GM23338 (cell line): ENCODE measurements at regions not wholly inside any gene's neighbourhood (a gene's known extent, or its start where the extent isn't known, plus 50 kb on each side); places are given as distances from the start of the nearest gene placed in this dataset.

Experiments used
- ATAC-seq: fragments of 200-7000 bp; cut with Tn5 transposase; 3 replicates; pipeline ENCODE4 v1.9.1; 2020
- DNase-seq: peaks from one replicate; pipeline ENCODE4 v3.0.0-alpha.2; 2015; ENCODE audit warnings: low spot score
- H2AFZ ChIP-seq: fragments of 200-600 bp; sonication (generic); 2 replicates; pipeline ENCODE4 v1.8.0; 2016; ENCODE audit warnings: antibody characterized with exemption, mild to moderate bottlenecking, moderate library complexity
- H3F3A ChIP-seq: fragments of 200-600 bp; sonication (generic); replicated peaks from 2 replicates; pipeline ENCODE4 v1.8.0; 2017; ENCODE audit warnings: antibody characterized with exemption, mixed run types, low read depth
- H3K27ac ChIP-seq: fragments of 200-600 bp; sonication (generic); 2 replicates; pipeline ENCODE4 v1.6.1; 2016; ENCODE audit warnings: low read depth
- H3K27me3 ChIP-seq: fragments of 200-600 bp; sonication (generic); 2 replicates; pipeline ENCODE4 v1.8.0; 2016; ENCODE audit warnings: mild to moderate bottlenecking, mixed run types, moderate library complexity; ENCODE audit not compliant: insufficient read depth
- H3K36me3 ChIP-seq: fragments of 200-600 bp; sonication (generic); 2 replicates; pipeline ENCODE4 v1.8.0; 2016; ENCODE audit warnings: mild to moderate bottlenecking; ENCODE audit not compliant: insufficient read depth
- H3K4me1 ChIP-seq: fragments of 200-600 bp; sonication (generic); 2 replicates; pipeline ENCODE4 v1.8.0; 2016; ENCODE audit warnings: mild to moderate bottlenecking, moderate library complexity; ENCODE audit not compliant: insufficient read depth
- H3K4me2 ChIP-seq: fragments of 200-600 bp; sonication (generic); 2 replicates; pipeline ENCODE4 v1.7.1; 2017; ENCODE audit warnings: mixed run types
- H3K4me3 ChIP-seq: fragments of 200-600 bp; sonication (generic); 2 replicates; pipeline ENCODE4 v1.6.1; 2016; ENCODE audit warnings: mixed run types
- H3K79me2 ChIP-seq: fragments of 200-600 bp; sonication (generic); replicated peaks from 2 replicates; pipeline ENCODE4 v1.8.0; 2017; ENCODE audit warnings: mild to moderate bottlenecking; ENCODE audit not compliant: insufficient read depth
- H3K9me2 ChIP-seq: fragments of 200-600 bp; sonication (generic); 2 replicates; pipeline ENCODE4 v1.8.0; 2017; ENCODE audit not compliant: insufficient read depth
- H4K20me1 ChIP-seq: fragments of 200-600 bp; sonication (generic); replicated peaks from 2 replicates; pipeline ENCODE4 v1.8.0; 2017; ENCODE audit warnings: mild to moderate bottlenecking; ENCODE audit not compliant: insufficient read depth
- H3K27ac Mint-ChIP-seq: 2 replicates; pipeline ENCODE4 v1.8.0; 2020; ENCODE audit warnings: inconsistent platforms, mild to moderate bottlenecking, moderate library complexity, mixed read lengths
- H3K27me3 Mint-ChIP-seq: 3 replicates; pipeline ENCODE4 v1.8.0; 2022; ENCODE audit warnings: low read depth, mild to moderate bottlenecking, moderate library complexity, mixed read lengths, inconsistent platforms; ENCODE audit not compliant: insufficient read depth, poor library complexity
- H3K36me3 Mint-ChIP-seq: 3 replicates; pipeline ENCODE4 v1.8.0; 2021; ENCODE audit warnings: low read depth, mild to moderate bottlenecking, inconsistent platforms, moderate library complexity, mixed read lengths
- H3K4me1 Mint-ChIP-seq: 3 replicates; pipeline ENCODE4 v1.8.0; 2020; ENCODE audit warnings: mild to moderate bottlenecking, inconsistent platforms, mixed read lengths
- H3K4me3 Mint-ChIP-seq: 3 replicates; pipeline ENCODE4 v1.8.0; 2021; ENCODE audit warnings: moderate library complexity, mild to moderate bottlenecking, inconsistent platforms, mixed read lengths
- H3K9me3 Mint-ChIP-seq: 3 replicates; pipeline ENCODE4 v1.8.0; 2020; ENCODE audit warnings: moderate library complexity, mild to moderate bottlenecking, inconsistent platforms, mixed read lengths
- CREB1 ChIP-seq: fragments of 250-450 bp; sonication (Bioruptor Pico); IDR thresholded peaks from 2 replicates; pipeline ENCODE4 v1.5.0; 2020; ENCODE audit warnings: low read depth, mild to moderate bottlenecking, moderate library complexity
- EZH2 ChIP-seq: fragments of 200-600 bp; sonication (generic); IDR thresholded peaks from one replicate; pipeline ENCODE4 v1.8.0; 2017; ENCODE audit warnings: antibody characterized with exemption, mild to moderate bottlenecking, low read depth; ENCODE audit not compliant: unreplicated experiment
- EZH2phosphoT487 ChIP-seq: fragments of 200-600 bp; sonication (generic); IDR thresholded peaks from one replicate; pipeline ENCODE4 v1.8.1; 2018; ENCODE audit warnings: antibody characterized with exemption; ENCODE audit not compliant: unreplicated experiment
- JUNB ChIP-seq: IDR thresholded peaks from one replicate; pipeline ENCODE4 v1.6.1; 2016; ENCODE audit warnings: antibody characterized with exemption; ENCODE audit not compliant: unreplicated experiment
- NANOG ChIP-seq: IDR thresholded peaks from 2 replicates; pipeline ENCODE4 v1.6.1; 2016; ENCODE audit warnings: antibody characterized with exemption, borderline replicate concordance
- POLR2AphosphoS5 ChIP-seq: IDR thresholded peaks from 2 replicates; pipeline ENCODE4 v1.6.1; 2016; ENCODE audit warnings: antibody characterized with exemption, low read depth
- ZNF114 ChIP-seq: fragments of 250-450 bp; sonication (Bioruptor Pico); IDR thresholded peaks from 2 replicates; pipeline ENCODE4 v1.5.0; 2020; ENCODE audit warnings: mild to moderate bottlenecking, moderate library complexity
- ZNF331 ChIP-seq: fragments of 250-450 bp; sonication (Bioruptor Pico); IDR thresholded peaks from 2 replicates; pipeline ENCODE4 v1.5.0; 2020; ENCODE audit warnings: low read depth, mild to moderate bottlenecking, moderate library complexity
- TF ChIP-seq, protein P1 (sequence below): fragments of 250-450 bp; sonication (Bioruptor Pico); IDR thresholded peaks from 2 replicates; pipeline ENCODE4 v1.5.0; 2020; ENCODE audit warnings: mild to moderate bottlenecking, moderate library complexity
- TF ChIP-seq, protein P2 (sequence below): IDR thresholded peaks from one replicate; pipeline ENCODE4 v1.6.1; 2018; ENCODE audit warnings: antibody characterized with exemption; ENCODE audit not compliant: unreplicated experiment
- TF ChIP-seq, protein P3 (sequence below): IDR thresholded peaks from 2 replicates; pipeline ENCODE4 v1.6.1; 2016; ENCODE audit warnings: antibody characterized with exemption

DNA sequence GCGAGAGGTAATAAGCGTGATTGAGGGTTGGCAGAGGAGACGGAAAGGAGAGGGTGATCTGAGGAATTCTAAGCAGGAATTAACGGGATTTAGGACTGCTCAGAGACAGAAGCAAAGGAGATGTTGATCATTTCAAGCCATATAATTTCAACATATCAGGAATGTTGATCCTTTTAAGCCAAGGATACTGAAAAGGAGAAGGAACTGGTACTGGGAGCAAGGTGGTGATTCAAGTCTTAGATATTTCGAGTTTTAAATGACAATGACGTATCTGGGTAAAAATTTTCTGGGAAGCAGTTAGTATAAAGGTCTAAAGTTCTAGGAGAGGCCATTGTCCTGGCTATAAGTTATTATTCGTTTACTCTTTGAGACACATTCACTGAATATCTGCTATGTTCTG, 91.3 kb upstream of the OGFRL1 start:
- Mint-ChIP-seq H3K4me1 (peaks cover 11% of the 10 kb centered on the region), H3K36me3 (no peaks in the 10 kb centered on the region), H3K4me3 (no peak overlapping the region), H3K27me3 (peaks cover 5% of the 10 kb centered on the region), H3K27ac (no peak overlapping the region; the same call in 1 of the 2 replicates), H3K9me3 (no peaks in the 10 kb centered on the region; the same call in 2 of the 3 replicates)
- H3F3A ChIP-seq, result no peaks in the 10 kb centered on the region
- H3K36me3 ChIP-seq, result no peaks in the 10 kb centered on the region
- H3K4me1 ChIP-seq, result peaks cover 15% of the 10 kb centered on the region
- no peak overlapping the region for H3K4me3 ChIP-seq
- DNase-seq (peak; percentile 17), ATAC-seq (no peak)
- H3K27me3 ChIP-seq, result no peaks in the 10 kb centered on the region
- H3K79me2 ChIP-seq, result no peaks in the 10 kb centered on the region
- no peak overlapping the region for H3K27ac ChIP-seq
- no peak overlapping the region for H3K4me2 ChIP-seq
- no peaks in the 10 kb centered on the region for H4K20me1 ChIP-seq
- no peak for TF ChIP-seq POLR2AphosphoS5
- TF ChIP-seq CREB1 (CRISPR knock-in tag), result no peak
- TF ChIP-seq EZH2, result no peak
- TF ChIP-seq, protein P1, sequence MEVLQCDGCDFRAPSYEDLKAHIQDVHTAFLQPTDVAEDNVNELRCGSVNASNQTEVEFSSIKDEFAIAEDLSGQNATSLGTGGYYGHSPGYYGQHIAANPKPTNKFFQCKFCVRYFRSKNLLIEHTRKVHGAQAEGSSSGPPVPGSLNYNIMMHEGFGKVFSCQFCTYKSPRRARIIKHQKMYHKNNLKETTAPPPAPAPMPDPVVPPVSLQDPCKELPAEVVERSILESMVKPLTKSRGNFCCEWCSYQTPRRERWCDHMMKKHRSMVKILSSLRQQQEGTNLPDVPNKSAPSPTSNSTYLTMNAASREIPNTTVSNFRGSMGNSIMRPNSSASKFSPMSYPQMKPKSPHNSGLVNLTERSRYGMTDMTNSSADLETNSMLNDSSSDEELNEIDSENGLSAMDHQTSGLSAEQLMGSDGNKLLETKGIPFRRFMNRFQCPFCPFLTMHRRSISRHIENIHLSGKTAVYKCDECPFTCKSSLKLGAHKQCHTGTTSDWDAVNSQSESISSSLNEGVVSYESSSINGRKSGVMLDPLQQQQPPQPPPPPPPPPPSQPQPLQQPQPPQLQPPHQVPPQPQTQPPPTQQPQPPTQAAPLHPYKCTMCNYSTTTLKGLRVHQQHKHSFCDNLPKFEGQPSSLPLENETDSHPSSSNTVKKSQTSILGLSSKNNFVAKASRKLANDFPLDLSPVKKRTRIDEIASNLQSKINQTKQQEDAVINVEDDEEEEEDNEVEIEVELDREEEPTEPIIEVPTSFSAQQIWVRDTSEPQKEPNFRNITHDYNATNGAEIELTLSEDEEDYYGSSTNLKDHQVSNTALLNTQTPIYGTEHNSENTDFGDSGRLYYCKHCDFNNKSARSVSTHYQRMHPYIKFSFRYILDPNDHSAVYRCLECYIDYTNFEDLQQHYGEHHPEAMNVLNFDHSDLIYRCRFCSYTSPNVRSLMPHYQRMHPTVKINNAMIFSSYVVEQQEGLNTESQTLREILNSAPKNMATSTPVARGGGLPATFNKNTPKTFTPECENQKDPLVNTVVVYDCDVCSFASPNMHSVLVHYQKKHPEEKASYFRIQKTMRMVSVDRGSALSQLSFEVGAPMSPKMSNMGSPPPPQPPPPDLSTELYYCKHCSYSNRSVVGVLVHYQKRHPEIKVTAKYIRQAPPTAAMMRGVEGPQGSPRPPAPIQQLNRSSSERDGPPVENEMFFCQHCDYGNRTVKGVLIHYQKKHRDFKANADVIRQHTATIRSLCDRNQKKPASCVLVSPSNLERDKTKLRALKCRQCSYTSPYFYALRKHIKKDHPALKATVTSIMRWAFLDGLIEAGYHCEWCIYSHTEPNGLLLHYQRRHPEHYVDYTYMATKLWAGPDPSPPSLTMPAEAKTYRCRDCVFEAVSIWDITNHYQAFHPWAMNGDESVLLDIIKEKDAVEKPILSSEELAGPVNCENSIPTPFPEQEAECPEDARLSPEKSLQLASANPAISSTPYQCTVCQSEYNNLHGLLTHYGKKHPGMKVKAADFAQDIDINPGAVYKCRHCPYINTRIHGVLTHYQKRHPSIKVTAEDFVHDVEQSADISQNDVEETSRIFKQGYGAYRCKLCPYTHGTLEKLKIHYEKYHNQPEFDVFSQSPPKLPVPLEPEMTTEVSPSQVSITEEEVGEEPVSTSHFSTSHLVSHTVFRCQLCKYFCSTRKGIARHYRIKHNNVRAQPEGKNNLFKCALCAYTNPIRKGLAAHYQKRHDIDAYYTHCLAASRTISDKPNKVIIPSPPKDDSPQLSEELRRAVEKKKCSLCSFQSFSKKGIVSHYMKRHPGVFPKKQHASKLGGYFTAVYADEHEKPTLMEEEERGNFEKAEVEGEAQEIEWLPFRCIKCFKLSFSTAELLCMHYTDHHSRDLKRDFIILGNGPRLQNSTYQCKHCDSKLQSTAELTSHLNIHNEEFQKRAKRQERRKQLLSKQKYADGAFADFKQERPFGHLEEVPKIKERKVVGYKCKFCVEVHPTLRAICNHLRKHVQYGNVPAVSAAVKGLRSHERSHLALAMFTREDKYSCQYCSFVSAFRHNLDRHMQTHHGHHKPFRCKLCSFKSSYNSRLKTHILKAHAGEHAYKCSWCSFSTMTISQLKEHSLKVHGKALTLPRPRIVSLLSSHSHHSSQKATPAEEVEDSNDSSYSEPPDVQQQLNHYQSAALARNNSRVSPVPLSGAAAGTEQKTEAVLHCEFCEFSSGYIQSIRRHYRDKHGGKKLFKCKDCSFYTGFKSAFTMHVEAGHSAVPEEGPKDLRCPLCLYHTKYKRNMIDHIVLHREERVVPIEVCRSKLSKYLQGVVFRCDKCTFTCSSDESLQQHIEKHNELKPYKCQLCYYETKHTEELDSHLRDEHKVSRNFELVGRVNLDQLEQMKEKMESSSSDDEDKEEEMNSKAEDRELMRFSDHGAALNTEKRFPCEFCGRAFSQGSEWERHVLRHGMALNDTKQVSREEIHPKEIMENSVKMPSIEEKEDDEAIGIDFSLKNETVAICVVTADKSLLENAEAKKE (CRISPR knock-in tag), result no peak
- TF ChIP-seq, protein P2, sequence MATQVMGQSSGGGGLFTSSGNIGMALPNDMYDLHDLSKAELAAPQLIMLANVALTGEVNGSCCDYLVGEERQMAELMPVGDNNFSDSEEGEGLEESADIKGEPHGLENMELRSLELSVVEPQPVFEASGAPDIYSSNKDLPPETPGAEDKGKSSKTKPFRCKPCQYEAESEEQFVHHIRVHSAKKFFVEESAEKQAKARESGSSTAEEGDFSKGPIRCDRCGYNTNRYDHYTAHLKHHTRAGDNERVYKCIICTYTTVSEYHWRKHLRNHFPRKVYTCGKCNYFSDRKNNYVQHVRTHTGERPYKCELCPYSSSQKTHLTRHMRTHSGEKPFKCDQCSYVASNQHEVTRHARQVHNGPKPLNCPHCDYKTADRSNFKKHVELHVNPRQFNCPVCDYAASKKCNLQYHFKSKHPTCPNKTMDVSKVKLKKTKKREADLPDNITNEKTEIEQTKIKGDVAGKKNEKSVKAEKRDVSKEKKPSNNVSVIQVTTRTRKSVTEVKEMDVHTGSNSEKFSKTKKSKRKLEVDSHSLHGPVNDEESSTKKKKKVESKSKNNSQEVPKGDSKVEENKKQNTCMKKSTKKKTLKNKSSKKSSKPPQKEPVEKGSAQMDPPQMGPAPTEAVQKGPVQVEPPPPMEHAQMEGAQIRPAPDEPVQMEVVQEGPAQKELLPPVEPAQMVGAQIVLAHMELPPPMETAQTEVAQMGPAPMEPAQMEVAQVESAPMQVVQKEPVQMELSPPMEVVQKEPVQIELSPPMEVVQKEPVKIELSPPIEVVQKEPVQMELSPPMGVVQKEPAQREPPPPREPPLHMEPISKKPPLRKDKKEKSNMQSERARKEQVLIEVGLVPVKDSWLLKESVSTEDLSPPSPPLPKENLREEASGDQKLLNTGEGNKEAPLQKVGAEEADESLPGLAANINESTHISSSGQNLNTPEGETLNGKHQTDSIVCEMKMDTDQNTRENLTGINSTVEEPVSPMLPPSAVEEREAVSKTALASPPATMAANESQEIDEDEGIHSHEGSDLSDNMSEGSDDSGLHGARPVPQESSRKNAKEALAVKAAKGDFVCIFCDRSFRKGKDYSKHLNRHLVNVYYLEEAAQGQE, result no peak
- TF ChIP-seq NANOG, result no peak
- TF ChIP-seq ZNF114 (CRISPR knock-in tag), result no peak
- TF ChIP-seq EZH2phosphoT487, result no peak
- TF ChIP-seq JUNB, result no peak
- no peak for TF ChIP-seq ZNF331 (CRISPR knock-in tag)
- TF ChIP-seq, protein P3, sequence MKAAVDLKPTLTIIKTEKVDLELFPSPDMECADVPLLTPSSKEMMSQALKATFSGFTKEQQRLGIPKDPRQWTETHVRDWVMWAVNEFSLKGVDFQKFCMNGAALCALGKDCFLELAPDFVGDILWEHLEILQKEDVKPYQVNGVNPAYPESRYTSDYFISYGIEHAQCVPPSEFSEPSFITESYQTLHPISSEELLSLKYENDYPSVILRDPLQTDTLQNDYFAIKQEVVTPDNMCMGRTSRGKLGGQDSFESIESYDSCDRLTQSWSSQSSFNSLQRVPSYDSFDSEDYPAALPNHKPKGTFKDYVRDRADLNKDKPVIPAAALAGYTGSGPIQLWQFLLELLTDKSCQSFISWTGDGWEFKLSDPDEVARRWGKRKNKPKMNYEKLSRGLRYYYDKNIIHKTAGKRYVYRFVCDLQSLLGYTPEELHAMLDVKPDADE, result no peak
- H3K9me2 ChIP-seq, result no peaks in the 10 kb centered on the region
- no peak overlapping the region for H2AFZ ChIP-seq
